Esophagus squamous epithelium (tissue), 5 donors: ENCODE measurements at regions not wholly inside any gene's neighbourhood (a gene's known extent, or its start where the extent isn't known, plus 50 kb on each side); places are given as distances from the start of the nearest gene placed in this dataset.

Experiments
- DNase-seq: peaks from one replicate; lab custom pipeline; 2025; lab: John Stamatoyannopoulos, UW
- H3K27ac ChIP-seq, 4 donors: fragments of 200-600 bp; sonication (generic); one replicate each; pipeline ENCODE4 v1.5.1; 2016 to 2019; ENCODE audit warnings: mild to moderate bottlenecking in 1 of 4
- H3K27me3 ChIP-seq, 4 donors: fragments of 200-600 bp; sonication (generic); 1 replicate in 3 of 4; 2 replicates in 1 of 4; pipeline versions ENCODE4 v1.5.1 to v1.6.0; 2017 to 2021; ENCODE audit warnings: antibody characterized with exemption in 1 of 4
- H3K36me3 ChIP-seq, 3 donors: fragments of 200-600 bp; sonication (generic); one replicate each; pipeline ENCODE4 v1.5.1; 2016 to 2019
- H3K4me1 ChIP-seq, 3 donors: fragments of 200-600 bp; sonication (generic); one replicate each; pipeline ENCODE4 v1.5.1; 2017 to 2019
- H3K4me3 ChIP-seq, 4 donors: fragments of 200-600 bp; sonication (generic); 1 replicate in 3 of 4; 2 replicates in 1 of 4; pipeline ENCODE4 v1.5.1; 2016 to 2019; ENCODE audit warnings: mild to moderate bottlenecking in 2 of 4, moderate library complexity in 1 of 4
- H3K9me3 ChIP-seq, 3 donors: fragments of 200-600 bp; sonication (generic); one replicate each; pipeline ENCODE4 v1.5.1; 2016 to 2019
- POLR2A ChIP-seq, 4 donors: fragments of 450-650 bp; IDR thresholded peaks; one replicate each; pipeline ENCODE4 v1.6.1; 2017; ENCODE audit warnings: antibody characterized with exemption in 4 of 4, mild to moderate bottlenecking in 4 of 4, moderate library complexity in 3 of 4
- WGBS, 2 donors: methylation state at CpG; one replicate each; pipeline ENCODE4 v1.1.5; 2018; 5-methylcytosine and 5-hydroxymethylcytosine counted together
- intact Hi-C: fragments of 100-400 bp; cut with DNase I; formaldehyde crosslinking; loops from one replicate; pipeline ENCODE4 v1.15.0; 2022
- TF ChIP-seq, protein P1 (sequence below), 6 experiments: fragments of 450-650 bp in 4 of 6; fragments of 200-600 bp in 2 of 6; sonication (generic) in 2 of 6; IDR thresholded peaks; one replicate each; pipeline ENCODE4 v1.5.1; 2016 to 2019; ENCODE audit warnings: antibody characterized with exemption in 6 of 6, mild to moderate bottlenecking in 4 of 6, moderate library complexity in 4 of 6
- donor health status: DM: yes; HTN: yes; CAD: no.

DNA sequence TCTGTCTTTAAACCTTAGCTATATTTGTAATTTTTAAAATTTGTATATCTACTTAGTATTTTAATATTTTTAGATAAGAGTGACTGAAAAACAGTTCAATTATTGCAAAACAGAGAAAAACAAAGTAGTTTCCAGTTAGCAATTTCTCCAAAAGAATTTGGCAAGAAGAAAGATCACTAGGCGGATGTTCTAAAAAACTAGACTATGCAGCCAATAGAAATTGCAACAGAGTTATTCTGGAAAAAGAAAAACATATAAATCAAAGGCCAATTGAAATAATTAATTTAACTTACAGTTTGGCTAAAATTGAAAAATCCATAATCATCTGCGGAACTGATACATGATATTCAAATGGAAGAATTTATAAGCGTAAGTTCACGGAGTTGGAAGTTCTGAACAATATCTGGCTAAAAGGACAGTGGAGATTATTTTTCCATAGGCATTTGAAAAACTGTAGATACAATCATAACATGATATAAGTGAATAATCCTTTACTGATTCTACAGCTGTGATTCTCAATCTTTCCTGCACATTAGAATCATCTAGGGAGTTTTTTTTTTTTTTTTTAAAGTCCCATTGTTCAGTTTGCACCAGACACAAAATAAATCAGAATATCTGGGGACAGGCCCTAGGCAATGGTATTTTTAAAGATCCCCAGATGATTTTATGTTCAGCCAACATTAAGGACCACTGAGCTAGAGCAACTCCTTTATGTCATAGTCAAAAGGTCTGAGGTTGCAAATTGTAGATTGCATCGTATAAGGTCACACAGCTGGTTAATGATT lies 605.1 kb upstream of the DAB2 start:
- 87% methylated on average over 5 of the region's 5 CpGs for WGBS, 2 donors
- intact Hi-C loops, result no loop called here

DNA sequence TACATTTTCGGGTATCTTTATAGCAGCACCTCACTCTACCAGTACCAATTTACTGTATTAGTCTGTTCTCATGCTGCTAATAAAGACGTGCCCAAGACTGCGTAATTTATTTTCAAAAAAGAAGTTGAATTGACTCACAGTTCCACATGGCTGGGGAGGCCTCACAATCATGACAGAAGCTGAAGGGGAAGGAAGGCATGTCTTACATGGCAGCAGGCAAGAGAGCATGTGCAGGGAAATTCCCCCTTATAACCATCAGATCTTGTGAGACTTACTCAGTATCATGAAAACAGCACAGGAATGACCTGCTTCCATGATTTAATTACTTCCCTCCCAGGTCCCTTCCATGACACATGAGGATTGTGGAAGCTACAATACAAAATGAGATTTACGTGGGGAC lies 602.6 kb upstream of the DAB2 start:
- Histone ChIP-seq H3K4me1 (no peaks in the 10 kb centered on the region), H3K36me3 (no peaks in the 10 kb centered on the region), H3K9me3 (no peaks in the 10 kb centered on the region), H3K27me3 (no peaks in the 10 kb centered on the region), H3K4me3 (no peak overlapping the region), H3K27ac (no peak overlapping the region)
- DNase-seq, result no peak
- 70 to 95% methylated on average over 4 of the region's 4 CpGs for WGBS, 2 donors
- no peak for TF ChIP-seq POLR2A (IDR thresholded peaks at IDR 0.05)
- TF ChIP-seq, protein P1, sequence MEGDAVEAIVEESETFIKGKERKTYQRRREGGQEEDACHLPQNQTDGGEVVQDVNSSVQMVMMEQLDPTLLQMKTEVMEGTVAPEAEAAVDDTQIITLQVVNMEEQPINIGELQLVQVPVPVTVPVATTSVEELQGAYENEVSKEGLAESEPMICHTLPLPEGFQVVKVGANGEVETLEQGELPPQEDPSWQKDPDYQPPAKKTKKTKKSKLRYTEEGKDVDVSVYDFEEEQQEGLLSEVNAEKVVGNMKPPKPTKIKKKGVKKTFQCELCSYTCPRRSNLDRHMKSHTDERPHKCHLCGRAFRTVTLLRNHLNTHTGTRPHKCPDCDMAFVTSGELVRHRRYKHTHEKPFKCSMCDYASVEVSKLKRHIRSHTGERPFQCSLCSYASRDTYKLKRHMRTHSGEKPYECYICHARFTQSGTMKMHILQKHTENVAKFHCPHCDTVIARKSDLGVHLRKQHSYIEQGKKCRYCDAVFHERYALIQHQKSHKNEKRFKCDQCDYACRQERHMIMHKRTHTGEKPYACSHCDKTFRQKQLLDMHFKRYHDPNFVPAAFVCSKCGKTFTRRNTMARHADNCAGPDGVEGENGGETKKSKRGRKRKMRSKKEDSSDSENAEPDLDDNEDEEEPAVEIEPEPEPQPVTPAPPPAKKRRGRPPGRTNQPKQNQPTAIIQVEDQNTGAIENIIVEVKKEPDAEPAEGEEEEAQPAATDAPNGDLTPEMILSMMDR (IDR thresholded peaks at IDR 0.05), result no peak
- intact Hi-C loops, result no loop called here

More for the DNA sequence above, 605.1 kb upstream of the DAB2 start:
- TF ChIP-seq, protein P1 (IDR thresholded peaks at IDR 0.05), result no peak
- no peak for TF ChIP-seq POLR2A (IDR thresholded peaks at IDR 0.05)
- Histone ChIP-seq H3K9me3 (no peaks in the 10 kb centered on the region), H3K27ac (no peak overlapping the region), H3K4me1 (no peaks in the 10 kb centered on the region), H3K36me3 (no peaks in the 10 kb centered on the region), H3K4me3 (no peak overlapping the region), H3K27me3 (no peaks in the 10 kb centered on the region)
- no peak for DNase-seq

DNA sequence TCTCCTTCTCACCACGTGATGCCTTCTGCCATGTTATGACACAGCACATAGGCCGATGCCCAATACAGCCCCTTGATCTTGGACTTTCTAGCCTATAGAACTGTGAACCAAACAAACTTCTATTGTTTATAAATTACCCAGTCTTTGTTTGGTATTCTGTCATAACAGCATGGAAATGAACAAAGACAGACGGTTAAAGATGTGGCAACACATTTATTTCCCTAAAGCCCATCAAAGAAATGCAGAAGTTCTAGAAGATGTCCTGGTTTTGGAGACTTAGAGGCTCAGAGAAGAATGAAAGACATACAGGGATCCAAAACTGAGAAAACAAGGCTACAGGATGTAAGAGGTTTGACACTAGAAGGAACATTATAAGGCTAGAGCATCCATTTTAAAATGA lies 600.8 kb upstream of the DAB2 start:
- WGBS, 2 donors, result 54 to 56% methylated on average over 3 of the region's 3 CpGs
- Histone ChIP-seq H3K27ac (no peak overlapping the region), H3K36me3 (no peaks in the 10 kb centered on the region), H3K9me3 (no peaks in the 10 kb centered on the region), H3K27me3 (no peaks in the 10 kb centered on the region), H3K4me1 (no peaks in the 10 kb centered on the region), H3K4me3 (no peak overlapping the region)
- TF ChIP-seq POLR2A (IDR thresholded peaks at IDR 0.05), result no peak
- TF ChIP-seq, protein P1 (IDR thresholded peaks at IDR 0.05), result no peak
- intact Hi-C loops, result no loop called here
- DNase-seq, result no peak

DNA sequence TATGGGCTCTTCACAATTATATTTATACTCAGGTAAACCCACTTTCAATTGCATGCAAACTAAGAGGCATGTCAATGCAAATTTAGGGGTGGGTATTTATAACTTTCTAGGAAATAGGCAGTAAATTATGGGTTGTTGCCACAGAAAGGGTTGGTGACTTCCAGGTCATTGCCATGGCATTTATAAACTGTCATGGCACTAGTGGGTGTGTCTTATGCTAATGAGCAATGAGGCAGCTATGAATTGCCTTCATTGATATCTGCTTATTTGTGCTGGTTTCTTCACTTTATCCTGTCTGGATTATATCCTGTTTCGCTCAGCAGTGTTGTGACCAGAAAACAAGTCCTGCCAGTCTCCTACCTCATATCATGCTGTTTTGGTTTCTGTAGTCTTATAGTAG lies 597.3 kb upstream of the DAB2 start:
- no peaks in the 10 kb centered on the region for H3K27me3 ChIP-seq
- H3K4me3 ChIP-seq, result no peak overlapping the region
- H3K36me3 ChIP-seq, result no peaks in the 10 kb centered on the region
- TF ChIP-seq POLR2A (IDR thresholded peaks at IDR 0.05), result no peak
- TF ChIP-seq, protein P1 (IDR thresholded peaks at IDR 0.05), result no peak
- no peaks in the 10 kb centered on the region for H3K4me1 ChIP-seq
- no peak for DNase-seq
- 87 to 94% methylated on average over 1 of the region's 1 CpG for WGBS, 2 donors
- no peak overlapping the region for H3K27ac ChIP-seq
- intact Hi-C loops, result no loop called here
- H3K9me3 ChIP-seq, result no peaks in the 10 kb centered on the region

DNA sequence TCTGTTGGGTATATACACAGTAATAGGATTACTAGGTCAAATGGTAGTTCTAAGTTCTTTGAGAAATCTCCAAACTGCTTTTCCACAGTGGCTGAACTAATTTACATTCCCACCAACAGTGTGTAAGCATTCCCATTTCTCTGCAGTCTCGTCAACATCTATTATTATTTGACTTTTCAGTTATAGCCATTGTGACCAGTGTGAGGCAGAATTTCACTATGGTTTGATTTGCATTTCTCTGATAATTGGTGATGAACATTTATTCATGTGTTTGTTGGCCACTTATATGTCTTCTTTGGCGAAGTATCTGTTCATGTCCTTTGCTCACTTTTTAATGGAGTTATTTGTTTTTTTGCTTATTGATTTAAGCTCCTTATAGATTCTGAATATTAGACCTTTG lies 596.2 kb upstream of the DAB2 start:
- intact Hi-C loops, result no loop called here
- Histone ChIP-seq H3K36me3 (no peaks in the 10 kb centered on the region), H3K4me3 (no peak overlapping the region), H3K4me1 (no peaks in the 10 kb centered on the region), H3K9me3 (no peaks in the 10 kb centered on the region), H3K27ac (no peak overlapping the region), H3K27me3 (no peaks in the 10 kb centered on the region)
- 76 to 85% methylated on average over 2 of the region's 2 CpGs for WGBS, 2 donors
- DNase-seq, result no peak
- TF ChIP-seq, protein P1 (IDR thresholded peaks at IDR 0.05), result peak in 1 of 6 experiments; percentile 28
- no peak for TF ChIP-seq POLR2A (IDR thresholded peaks at IDR 0.05)
